H1 (cell line): ENCODE measurements at regions not wholly inside any gene's neighbourhood (a gene's known extent, or its start where the extent isn't known, plus 50 kb on each side); places are given as distances from the start of the nearest gene placed in this dataset.

Experiments
- CTCF ChIA-PET: fragments of 300-600 bp; sonication (Branson Sonifier 250); formaldehyde crosslinking; loops from one replicate; lab custom pipeline; 2021; ENCODE audit not compliant: partially characterized antibody; lab: Charles Lee
- POLR2A ChIA-PET: fragments of 300-600 bp; sonication (Branson Sonifier 250); formaldehyde crosslinking; loops from one replicate; lab custom pipeline; 2021; ENCODE audit warnings: inconsistent platforms; ENCODE audit not compliant: partially characterized antibody; lab: Charles Lee
- DNase-seq, 2 experiments: peaks; one replicate each; pipeline versions ENCODE4 v3.0.0 to v3.0.0-alpha.2; 2010 to 2022; ENCODE audit warnings: low spot score in 2 of 2, low read depth in 1 of 2, mixed read lengths in 1 of 2
- FAIRE-seq: peaks from 2 replicates; lab custom pipeline; 2011; peaks lifted over from hg19 to GRCh38; lab: Jason Lieb, UNC
- H2AFZ ChIP-seq: 2 replicates; pipeline ENCODE4 v1.8.1; 2012; ENCODE audit warnings: low read length, inconsistent platforms
- H2AK5ac ChIP-seq: 2 replicates; pipeline ENCODE4 v1.6.1; 2013; ENCODE audit warnings: low read depth, low read length
- H2BK120ac ChIP-seq: replicated peaks from 2 replicates; pipeline ENCODE3; 2013; ENCODE audit warnings: low read depth, low read length, inconsistent platforms
- H2BK12ac ChIP-seq: 2 replicates; pipeline ENCODE4 v1.6.1; 2013; ENCODE audit warnings: low read depth, low read length
- H2BK15ac ChIP-seq: 2 replicates; pipeline ENCODE4 v1.6.1; 2013; ENCODE audit warnings: low read length
- H2BK20ac ChIP-seq: 2 replicates; pipeline ENCODE4 v1.6.1; 2013; ENCODE audit warnings: low read length
- H2BK5ac ChIP-seq: 2 replicates; pipeline ENCODE4 v1.6.1; 2013; ENCODE audit warnings: low read depth, low read length
- H3K14ac ChIP-seq: 2 replicates; pipeline ENCODE4 v1.6.1; 2013; ENCODE audit warnings: inconsistent platforms; ENCODE audit not compliant: insufficient read length
- H3K18ac ChIP-seq: 2 replicates; pipeline ENCODE4 v1.6.1; 2013; ENCODE audit warnings: low read length; ENCODE audit errors: extremely low read depth
- H3K23ac ChIP-seq: 2 replicates; pipeline ENCODE4 v1.6.1; 2013; ENCODE audit warnings: inconsistent platforms; ENCODE audit not compliant: insufficient read length
- H3K23me2 ChIP-seq: 2 replicates; pipeline ENCODE4 v1.6.1; 2013; ENCODE audit warnings: low read depth, low read length
- H3K27ac ChIP-seq: 2 replicates; pipeline ENCODE4 v1.6.1; 2011; ENCODE audit warnings: low read depth, low read length, inconsistent platforms
- H3K27me3 ChIP-seq, 4 experiments: replicated peaks in 1 of 4; 1 replicate in 1 of 4; 2 replicates in 3 of 4; pipeline versions ENCODE4 v1.6.1 to v1.8.1; 2011 to 2013; ENCODE audit warnings: low read length in 3 of 4, mild to moderate bottlenecking in 3 of 4, inconsistent platforms in 2 of 4, mixed read lengths in 2 of 4, moderate library complexity in 1 of 4; ENCODE audit not compliant: control insufficient read depth in 3 of 4, insufficient read depth in 3 of 4; ENCODE audit errors: extremely low read depth in 1 of 4
- H3K36me3 ChIP-seq, 4 experiments: 2 replicates each; pipeline versions ENCODE4 v1.6.1 to v1.8.1; 2011 to 2013; ENCODE audit warnings: mild to moderate bottlenecking in 4 of 4, low read length in 3 of 4, moderate library complexity in 2 of 4, control low read depth in 1 of 4, inconsistent platforms in 1 of 4; ENCODE audit not compliant: insufficient read depth in 4 of 4, control insufficient read depth in 2 of 4
- H3K4ac ChIP-seq: replicated peaks from 2 replicates; pipeline ENCODE3; 2013; ENCODE audit warnings: low read length, low read depth, mixed read lengths, inconsistent platforms; ENCODE audit not compliant: insufficient read length
- H3K4me1 ChIP-seq, 4 experiments: replicated peaks in 1 of 4; 1 replicate in 1 of 4; 2 replicates in 3 of 4; pipeline versions ENCODE4 v1.6.1 to v1.8.1; 2011 to 2013; ENCODE audit warnings: low read length in 3 of 4, inconsistent platforms in 2 of 4, mixed read lengths in 1 of 4; ENCODE audit not compliant: insufficient read depth in 4 of 4, control insufficient read depth in 3 of 4
- H3K4me2 ChIP-seq, 2 experiments: 2 replicates each; pipeline versions ENCODE4 v1.6.1 to v1.8.1; 2011 to 2013; ENCODE audit warnings: low read depth in 2 of 2, low read length in 2 of 2, control low read depth in 1 of 2, inconsistent platforms in 1 of 2, mild to moderate bottlenecking in 1 of 2; ENCODE audit not compliant: insufficient read depth in 1 of 2
- H3K4me3 ChIP-seq, 4 experiments: fragments of 200-600, 300-600 bp in 1 of 4; sonication (generic), shearing (Covaris generic), sonication (Bioruptor Twin) in 1 of 4; 2 replicates each; pipeline versions ENCODE4 v1.5.1 to v1.8.1; 2011 to 2016; ENCODE audit warnings: low read length in 4 of 4, low read depth in 3 of 4, control low read depth in 2 of 4, inconsistent platforms in 2 of 4, mild to moderate bottlenecking in 2 of 4, mixed read lengths in 1 of 4, moderate library complexity in 1 of 4; ENCODE audit not compliant: insufficient read depth in 2 of 4; ENCODE audit errors: extremely low read depth in 1 of 4
- H3K56ac ChIP-seq: replicated peaks from 2 replicates; pipeline ENCODE3; 2013; ENCODE audit warnings: low read depth, mild to moderate bottlenecking, mixed read lengths, low read length, inconsistent platforms; ENCODE audit not compliant: insufficient read length
- H3K79me1 ChIP-seq: 2 replicates; pipeline ENCODE4 v1.6.1; 2013; ENCODE audit warnings: low read depth, low read length, control low read depth
- H3K79me2 ChIP-seq, 2 experiments: 2 replicates each; pipeline versions ENCODE4 v1.6.1 to v1.8.1; 2012 to 2013; ENCODE audit warnings: low read length in 2 of 2, mild to moderate bottlenecking in 2 of 2, inconsistent platforms in 1 of 2; ENCODE audit not compliant: insufficient read depth in 2 of 2, control insufficient read depth in 1 of 2
- H3K9ac ChIP-seq, 4 experiments: replicated peaks in 1 of 4; 1 replicate in 1 of 4; 2 replicates in 3 of 4; pipeline versions ENCODE4 v1.6.1 to v1.8.1; 2011 to 2013; ENCODE audit warnings: low read depth in 3 of 4, low read length in 3 of 4, control low read depth in 2 of 4, mild to moderate bottlenecking in 2 of 4, moderate library complexity in 2 of 4, inconsistent platforms in 1 of 4; ENCODE audit errors: extremely low read depth in 1 of 4
- H3K9me3 ChIP-seq, 2 experiments: 2 replicates each; pipeline versions ENCODE4 v1.6.1 to v1.8.1; 2012 to 2013; ENCODE audit warnings: mild to moderate bottlenecking in 2 of 2, moderate library complexity in 2 of 2, control low read depth in 1 of 2, inconsistent platforms in 1 of 2, low read depth in 1 of 2, low read length in 1 of 2, mixed read lengths in 1 of 2; ENCODE audit not compliant: insufficient read depth in 2 of 2
- H4K20me1 ChIP-seq, 2 experiments: replicated peaks in 1 of 2; 2 replicates each; pipeline versions ENCODE3 to v1.8.1; 2011 to 2013; ENCODE audit warnings: inconsistent platforms in 2 of 2, low read length in 2 of 2, mild to moderate bottlenecking in 1 of 2; ENCODE audit not compliant: insufficient read depth in 2 of 2, control insufficient read depth in 1 of 2
- H4K5ac ChIP-seq: 2 replicates; pipeline ENCODE4 v1.6.1; 2013; ENCODE audit warnings: low read length, low read depth, mixed read lengths, inconsistent platforms; ENCODE audit not compliant: insufficient read length
- H4K8ac ChIP-seq: 2 replicates; pipeline ENCODE4 v1.8.0; 2013; ENCODE audit warnings: mild to moderate bottlenecking, moderate library complexity, low read length, inconsistent platforms; ENCODE audit not compliant: insufficient read depth; ENCODE audit errors: extremely low read depth
- H4K91ac ChIP-seq: replicated peaks from 2 replicates; pipeline ENCODE3; 2013; ENCODE audit warnings: low read length, mixed read lengths, inconsistent platforms; ENCODE audit not compliant: insufficient read length
- BCL11A ChIP-seq, 2 experiments: IDR thresholded peaks; one replicate each; pipeline ENCODE4 v1.6.1; 2011; ENCODE audit warnings: low read depth in 2 of 2, low read length in 2 of 2, mild to moderate bottlenecking in 2 of 2
- BRCA1 ChIP-seq: IDR thresholded peaks from 2 replicates; pipeline ENCODE4 v1.6.1; 2012; ENCODE audit warnings: low read depth, low read length, improper control_type of control experiment
- CBX5 ChIP-seq: fragments of 300-800, 300-1000 bp; sonication (generic); IDR thresholded peaks from 2 replicates; pipeline ENCODE4 v1.7.1; 2016; ENCODE audit warnings: antibody characterized with exemption, low read length, low read depth
- CHD1 ChIP-seq: IDR thresholded peaks from 2 replicates; pipeline ENCODE4 v1.6.1; 2012; ENCODE audit warnings: low read depth, low read length, improper control_type of control experiment
- CTBP2 ChIP-seq: IDR thresholded peaks from 2 replicates; pipeline ENCODE4 v1.7.0; 2011; ENCODE audit warnings: borderline replicate concordance, mild to moderate bottlenecking, moderate library complexity, mixed read lengths, low read length; ENCODE audit not compliant: insufficient read depth, insufficient read length
- EZH2 ChIP-seq: fragments of 200-600 bp; sonication (generic); IDR thresholded peaks from 2 replicates; pipeline ENCODE4 v1.7.1; 2012; ENCODE audit warnings: low read depth, mild to moderate bottlenecking, moderate library complexity, low read length, inconsistent platforms; ENCODE audit not compliant: severe bottlenecking
- FOSL1 ChIP-seq: IDR thresholded peaks from 2 replicates; pipeline ENCODE4 v1.6.1; 2011; ENCODE audit warnings: mild to moderate bottlenecking, low read depth, low read length, moderate library complexity; ENCODE audit not compliant: insufficient read depth
- JUN ChIP-seq: IDR thresholded peaks from 2 replicates; pipeline ENCODE4 v1.6.1; 2011; ENCODE audit warnings: low read depth, mild to moderate bottlenecking, improper control_type of control experiment, low read length
- KDM4A ChIP-seq: IDR thresholded peaks from one replicate; pipeline ENCODE4 v1.7.1; 2012; ENCODE audit warnings: low read depth, mild to moderate bottlenecking, moderate library complexity, low read length, inconsistent platforms; ENCODE audit not compliant: severe bottlenecking
- NANOG ChIP-seq: IDR thresholded peaks from 2 replicates; pipeline ENCODE4 v1.6.1; 2011; ENCODE audit warnings: low read length, low read depth, mild to moderate bottlenecking, inconsistent platforms; ENCODE audit not compliant: insufficient read depth, poor library complexity, severe bottlenecking
- PHF8 ChIP-seq: fragments of 200-600 bp; sonication (generic); conservative IDR thresholded peaks from 2 replicates; pipeline ENCODE4 v1.7.1; 2012; ENCODE audit warnings: low read depth, mild to moderate bottlenecking, inconsistent platforms, low read length, moderate library complexity
- POLR2A ChIP-seq, 2 experiments: IDR thresholded peaks; 1 replicate in 1 of 2; 2 replicates in 1 of 2; pipeline ENCODE4 v1.6.1; 2011; ENCODE audit warnings: low read depth in 2 of 2, low read length in 2 of 2, mild to moderate bottlenecking in 2 of 2; ENCODE audit errors: control extremely low read depth in 1 of 2
- RAD21 ChIP-seq, 2 experiments: IDR thresholded peaks in 1 of 2; conservative IDR thresholded peaks in 1 of 2; 2 replicates each; pipeline ENCODE4 v1.6.1; 2011; ENCODE audit warnings: low read depth in 2 of 2, low read length in 2 of 2, improper control_type of control experiment in 1 of 2, inconsistent platforms in 1 of 2, mild to moderate bottlenecking in 1 of 2, moderate library complexity in 1 of 2
- SIN3A ChIP-seq, 2 experiments: IDR thresholded peaks in 1 of 2; conservative IDR thresholded peaks in 1 of 2; 2 replicates each; pipeline ENCODE4 v1.6.1; 2011 to 2012; ENCODE audit warnings: low read length in 2 of 2, improper control_type of control experiment in 1 of 2, low read depth in 1 of 2, mild to moderate bottlenecking in 1 of 2
- YY1 ChIP-seq: IDR thresholded peaks from 2 replicates; pipeline ENCODE4 v1.6.1; 2011; ENCODE audit warnings: low read depth, mild to moderate bottlenecking, low read length
- WGBS, 2 experiments: shearing (Covaris generic) in 1 of 2; methylation state at CpG; one replicate each; pipeline versions ENCODE4 v1.1.6 to v1.1.7; 2013 to 2015; ENCODE audit warnings: low lambda C conversion rate in 2 of 2, mixed read lengths in 2 of 2, inconsistent platforms in 1 of 2, low coverage in 1 of 2, missing lambda C conversion rate in 1 of 2; ENCODE audit not compliant: insufficient replicate concordance in 2 of 2, insufficient coverage in 1 of 2, insufficient read length in 1 of 2; ENCODE audit errors: extremely low coverage in 1 of 2, missing lambda C conversion rate in 1 of 2; 5-methylcytosine and 5-hydroxymethylcytosine counted together

GRCh38 chr12:88865537-88865936, 285.3 kb upstream of the KITLG start:
- ChIA-PET CTCF (no interaction called here), POLR2A (no interaction called here)
- TF ChIP-seq BRCA1 (no peak), BCL11A (IDR thresholded peaks at IDR 0.05; ENCODE audit: low read depth in 2 of 2, low read length in 2 of 2) (no peak), POLR2A (IDR thresholded peaks at IDR 0.05; ENCODE audit: control extremely low read depth in 1 of 2, low read depth in 2 of 2, low read length in 2 of 2) (no peak), CTBP2 (no peak), JUN (no peak), SIN3A (conservative IDR thresholded peaks at IDR 0.05 in 1 of 2, IDR thresholded peaks at IDR 0.05 in 1 of 2; ENCODE audit: low read depth in 1 of 2, low read length in 2 of 2) (no peak), PHF8 (no peak), CHD1 (no peak), NANOG (no peak), RAD21 (IDR thresholded peaks at IDR 0.05 in 1 of 2, conservative IDR thresholded peaks at IDR 0.05 in 1 of 2; ENCODE audit: low read depth in 2 of 2, low read length in 2 of 2) (no peak), FOSL1 (no peak), EZH2 (no peak), CBX5 (no peak), YY1 (no peak), KDM4A (no peak)
- H3K9me3 ChIP-seq = no peaks in the 10 kb centered on the region
- H4K20me1 ChIP-seq = no peaks in the 10 kb centered on the region
- H3K23ac ChIP-seq = no peak overlapping the region
- no peak overlapping the region for H2AFZ ChIP-seq
- H3K23me2 ChIP-seq = no peaks in the 10 kb centered on the region
- no peak overlapping the region for H3K27ac ChIP-seq
- whole genome bisulfite sequencing, 2 experiments = 94% methylated on average over 1 of the region's 1 CpG; no CpG with 5 or more reads in 1 of the 2 experiments
- H3K27me3 ChIP-seq = peaks cover 0 to 1% (median 0%) of the 10 kb centered on the region in 4 experiments; a peak in 1 of 7 replicates
- H3K79me1 ChIP-seq = no peaks in the 10 kb centered on the region
- no peaks in the 10 kb centered on the region for H3K36me3 ChIP-seq
- DNase-seq (no peak), FAIRE-seq (no peak)
- no peak overlapping the region for H3K4me2 ChIP-seq
- no peak overlapping the region for H3K18ac ChIP-seq
- no peak overlapping the region for H2BK5ac ChIP-seq
- H2BK120ac ChIP-seq = no peak overlapping the region
- H3K4me3 ChIP-seq = no peak overlapping the region
- no peak overlapping the region for H2BK20ac ChIP-seq
- H2BK15ac ChIP-seq = no peak overlapping the region
- no peak overlapping the region for H4K8ac ChIP-seq
- no peak overlapping the region for H4K91ac ChIP-seq
- no peak overlapping the region for H3K14ac ChIP-seq
- peaks cover 4 to 11% (median 8%) of the 10 kb centered on the region in 4 experiments; a peak in 5 of 7 replicates for H3K4me1 ChIP-seq
- H3K56ac ChIP-seq = no peak overlapping the region
- H2BK12ac ChIP-seq = no peak overlapping the region
- no peak overlapping the region for H3K4ac ChIP-seq
- no peak overlapping the region for H3K9ac ChIP-seq
- no peaks in the 10 kb centered on the region for H3K79me2 ChIP-seq
- H2AK5ac ChIP-seq = no peak overlapping the region
- no peak overlapping the region for H4K5ac ChIP-seq
